Hepatocyte (in vitro differentiated cells): ENCODE measurements at regions not wholly inside any gene's neighbourhood (a gene's known extent, or its start where the extent isn't known, plus 50 kb on each side); places are given as distances from the start of the nearest gene placed in this dataset.

Experiments used
- EZH2 ChIP-seq: fragments of 200-600 bp; sonication (generic); IDR thresholded peaks from 2 replicates; pipeline ENCODE4 v1.6.1; 2016; ENCODE audit warnings: antibody characterized with exemption, mild to moderate bottlenecking, borderline replicate concordance
- EZH2phosphoT487 ChIP-seq: fragments of 200-600 bp; sonication (generic); IDR thresholded peaks from one replicate; pipeline ENCODE4 v1.6.1; 2018; ENCODE audit warnings: antibody characterized with exemption, mild to moderate bottlenecking, low read depth, moderate library complexity; ENCODE audit not compliant: unreplicated experiment, severe bottlenecking
- TF ChIP-seq, protein P1 (sequence below): fragments of 200-600 bp; sonication (generic); IDR thresholded peaks from 2 replicates; pipeline ENCODE4 v1.5.1; 2016; ENCODE audit warnings: antibody characterized with exemption, mild to moderate bottlenecking; ENCODE audit not compliant: poor library complexity

DNA sequence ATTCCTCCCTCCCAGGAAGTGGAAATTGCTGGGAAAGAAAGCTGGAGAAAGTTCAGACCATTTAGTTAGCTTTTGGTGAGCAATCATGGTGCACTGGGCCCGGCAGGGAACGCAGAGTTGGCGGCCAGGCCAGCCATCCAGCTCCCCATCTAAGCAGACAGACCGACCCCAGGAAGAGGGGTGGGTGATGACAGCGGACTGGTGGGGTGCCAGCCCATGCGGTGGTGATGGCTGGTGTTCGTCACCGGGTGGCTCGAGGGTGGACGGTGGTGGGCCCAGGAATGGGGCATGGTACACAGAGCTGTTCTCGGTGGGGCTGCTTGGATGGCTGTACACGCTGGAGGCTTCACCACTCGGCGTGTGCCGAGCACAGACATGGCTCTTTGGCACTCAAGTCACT, 85.6 kb upstream of the ARAP3 start:
- TF ChIP-seq, protein P1, sequence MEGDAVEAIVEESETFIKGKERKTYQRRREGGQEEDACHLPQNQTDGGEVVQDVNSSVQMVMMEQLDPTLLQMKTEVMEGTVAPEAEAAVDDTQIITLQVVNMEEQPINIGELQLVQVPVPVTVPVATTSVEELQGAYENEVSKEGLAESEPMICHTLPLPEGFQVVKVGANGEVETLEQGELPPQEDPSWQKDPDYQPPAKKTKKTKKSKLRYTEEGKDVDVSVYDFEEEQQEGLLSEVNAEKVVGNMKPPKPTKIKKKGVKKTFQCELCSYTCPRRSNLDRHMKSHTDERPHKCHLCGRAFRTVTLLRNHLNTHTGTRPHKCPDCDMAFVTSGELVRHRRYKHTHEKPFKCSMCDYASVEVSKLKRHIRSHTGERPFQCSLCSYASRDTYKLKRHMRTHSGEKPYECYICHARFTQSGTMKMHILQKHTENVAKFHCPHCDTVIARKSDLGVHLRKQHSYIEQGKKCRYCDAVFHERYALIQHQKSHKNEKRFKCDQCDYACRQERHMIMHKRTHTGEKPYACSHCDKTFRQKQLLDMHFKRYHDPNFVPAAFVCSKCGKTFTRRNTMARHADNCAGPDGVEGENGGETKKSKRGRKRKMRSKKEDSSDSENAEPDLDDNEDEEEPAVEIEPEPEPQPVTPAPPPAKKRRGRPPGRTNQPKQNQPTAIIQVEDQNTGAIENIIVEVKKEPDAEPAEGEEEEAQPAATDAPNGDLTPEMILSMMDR, result no peak
- TF ChIP-seq EZH2 (no peak), EZH2phosphoT487 (no peak)
